HG02981 (cell line): ENCODE measurements at regions not wholly inside any gene's neighbourhood (a gene's known extent, or its start where the extent isn't known, plus 50 kb on each side); places are given as distances from the start of the nearest gene placed in this dataset.

ENCODE experiments used
- ATAC-seq: cut with Tn5 transposase; IDR thresholded peaks from one replicate; pipeline ENCODE4 v1.9.1; 2021; ENCODE audit warnings: mild to moderate bottlenecking, moderate library complexity; ENCODE audit not compliant: unreplicated experiment

- ATAC-seq: no peak
Measured at GRCh38 chr3:177524742-177525141, 327.5 kb upstream of the TBL1XR1 start.

GRCh38 chr3:177525414-177525813 lies 328.1 kb upstream of the TBL1XR1 start:
- no peak for ATAC-seq

- ATAC-seq: no peak
Measured at GRCh38 chr3:177525987-177526712, 328.9 kb upstream of the TBL1XR1 start.

- no peak for ATAC-seq
Measured at GRCh38 chr3:177527182-177527581, 329.9 kb upstream of the TBL1XR1 start.

- ATAC-seq: no peak
Measured at GRCh38 chr3:177528306-177529070, 331.2 kb upstream of the TBL1XR1 start.

- ATAC-seq: no peak
Measured at GRCh38 chr3:177529071-177529550, 331.8 kb upstream of the TBL1XR1 start.

GRCh38 chr3:177529716-177530335 lies 332.5 kb upstream of the TBL1XR1 start:
- ATAC-seq: no peak

- no peak for ATAC-seq
Measured at GRCh38 chr3:177530908-177531307, 333.6 kb upstream of the TBL1XR1 start.

GRCh38 chr3:177536873-177537272 lies 339.6 kb upstream of the TBL1XR1 start:
- ATAC-seq: no peak

- ATAC-seq: no peak
Measured at GRCh38 chr3:177537612-177538011, 340.3 kb upstream of the TBL1XR1 start.

- no peak for ATAC-seq
Measured at GRCh38 chr3:177538048-177538749, 340.9 kb upstream of the TBL1XR1 start.

GRCh38 chr3:177538750-177539730 lies 341.8 kb upstream of the TBL1XR1 start:
- ATAC-seq: peak; percentile 94

- ATAC-seq: no peak
Measured at GRCh38 chr3:177541541-177541940, 344.3 kb upstream of the TBL1XR1 start.

- no peak for ATAC-seq
Measured at GRCh38 chr3:177545964-177546363, 348.7 kb upstream of the TBL1XR1 start.

GRCh38 chr3:177547711-177548350 lies 350.5 kb upstream of the TBL1XR1 start:
- no peak for ATAC-seq

GRCh38 chr3:177550667-177551066 lies 353.4 kb upstream of the TBL1XR1 start:
- ATAC-seq: no peak

GRCh38 chr3:177551431-177551836 lies 354.2 kb upstream of the TBL1XR1 start:
- ATAC-seq: no peak

GRCh38 chr3:177552051-177552450 lies 354.8 kb upstream of the TBL1XR1 start:
- no peak for ATAC-seq

GRCh38 chr3:177553012-177553411 lies 355.7 kb upstream of the TBL1XR1 start:
- ATAC-seq: no peak
